Esophagus squamous epithelium (tissue), 4 donors: ENCODE measurements at regions not wholly inside any gene's neighbourhood (a gene's known extent, or its start where the extent isn't known, plus 50 kb on each side); places are given as distances from the start of the nearest gene placed in this dataset.

Experiments
- POLR2A ChIP-seq, 4 donors: fragments of 450-650 bp; IDR thresholded peaks; one replicate each; pipeline ENCODE4 v1.6.1; 2017; ENCODE audit warnings: antibody characterized with exemption in 4 of 4, mild to moderate bottlenecking in 4 of 4, moderate library complexity in 3 of 4
- TF ChIP-seq, protein P1 (sequence below), 6 experiments: fragments of 450-650 bp in 4 of 6; fragments of 200-600 bp in 2 of 6; sonication (generic) in 2 of 6; IDR thresholded peaks; one replicate each; pipeline ENCODE4 v1.5.1; 2016 to 2019; ENCODE audit warnings: antibody characterized with exemption in 6 of 6, mild to moderate bottlenecking in 4 of 6, moderate library complexity in 4 of 6

DNA sequence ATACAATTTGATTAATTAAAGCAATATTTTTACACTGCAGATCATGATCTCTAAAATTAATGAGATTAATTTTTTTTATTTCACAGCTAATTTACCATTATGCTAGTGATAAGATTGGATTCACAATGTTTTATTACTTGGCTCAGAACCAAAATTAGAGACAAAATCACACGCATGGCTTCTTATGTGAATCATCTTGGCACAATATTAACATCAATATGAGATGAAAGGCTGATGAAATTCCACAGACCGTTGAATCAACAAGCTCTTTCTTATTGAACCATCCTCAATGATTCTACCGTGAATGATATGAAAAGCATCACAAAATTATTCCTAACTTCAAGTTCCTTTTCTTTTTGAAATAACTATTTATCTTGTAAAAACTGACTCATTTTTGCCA is 544.9 kb downstream of the KCNT2 start:
- no peak for TF ChIP-seq POLR2A (IDR thresholded peaks at IDR 0.05)
- TF ChIP-seq, protein P1, sequence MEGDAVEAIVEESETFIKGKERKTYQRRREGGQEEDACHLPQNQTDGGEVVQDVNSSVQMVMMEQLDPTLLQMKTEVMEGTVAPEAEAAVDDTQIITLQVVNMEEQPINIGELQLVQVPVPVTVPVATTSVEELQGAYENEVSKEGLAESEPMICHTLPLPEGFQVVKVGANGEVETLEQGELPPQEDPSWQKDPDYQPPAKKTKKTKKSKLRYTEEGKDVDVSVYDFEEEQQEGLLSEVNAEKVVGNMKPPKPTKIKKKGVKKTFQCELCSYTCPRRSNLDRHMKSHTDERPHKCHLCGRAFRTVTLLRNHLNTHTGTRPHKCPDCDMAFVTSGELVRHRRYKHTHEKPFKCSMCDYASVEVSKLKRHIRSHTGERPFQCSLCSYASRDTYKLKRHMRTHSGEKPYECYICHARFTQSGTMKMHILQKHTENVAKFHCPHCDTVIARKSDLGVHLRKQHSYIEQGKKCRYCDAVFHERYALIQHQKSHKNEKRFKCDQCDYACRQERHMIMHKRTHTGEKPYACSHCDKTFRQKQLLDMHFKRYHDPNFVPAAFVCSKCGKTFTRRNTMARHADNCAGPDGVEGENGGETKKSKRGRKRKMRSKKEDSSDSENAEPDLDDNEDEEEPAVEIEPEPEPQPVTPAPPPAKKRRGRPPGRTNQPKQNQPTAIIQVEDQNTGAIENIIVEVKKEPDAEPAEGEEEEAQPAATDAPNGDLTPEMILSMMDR (IDR thresholded peaks at IDR 0.05), result no peak
